ENCODE measurements at regions not wholly inside any gene's neighbourhood (a gene's known extent, or its start where the extent isn't known, plus 50 kb on each side); places are given as distances from the start of the nearest gene placed in this dataset.

GRCh38 chr12:126400831-126401230, 1335.6 kb downstream of the AACS start:
- peaks cover 9% of the 10 kb centered on the region; the same call in 1 of the 2 replicates for H3K9me3 ChIP-seq (ENCODE audit: insufficient read depth, low read depth)
- H3K9me2 ChIP-seq (ENCODE audit: insufficient read depth) = no peaks in the 10 kb centered on the region
- ChIA-PET CTCF (no interaction called here), POLR2A (ENCODE audit: unreplicated experiment) (no interaction called here)
- intact Hi-C loops (cut with micrococcal nuclease; ENCODE audit: unreplicated experiment) = loop anchor here (10.0 kb wide), 1 partner anchor 374 kb away; no protein-coding TSS in a partner anchor
- no TSS peak for BruUV-seq (replicated peaks)
- H3K36me3 ChIP-seq (ENCODE audit: low read depth) = no peaks in the 10 kb centered on the region
- H3K4me2 ChIP-seq = no peak overlapping the region
- no peak overlapping the region for H3K4me3 ChIP-seq
- H3F3A ChIP-seq (ENCODE audit: insufficient read depth, low read depth) = peaks cover 18% of the 10 kb centered on the region; the same call in 1 of the 2 replicates
- no peak for DNase-seq
- H4K20me1 ChIP-seq (ENCODE audit: insufficient read depth) = no peaks in the 10 kb centered on the region
- no peaks in the 10 kb centered on the region for H3K79me2 ChIP-seq (ENCODE audit: low read depth)
- H3K27ac ChIP-seq = no peak overlapping the region
- peaks cover 28% of the 10 kb centered on the region for H3K4me1 ChIP-seq (replicated peaks; ENCODE audit: insufficient read depth)
- H3K27me3 ChIP-seq (ENCODE audit: insufficient read depth, low read depth) = no peaks in the 10 kb centered on the region
- H2AFZ ChIP-seq = no peak overlapping the region
- TF ChIP-seq EZH2 (IDR thresholded peaks at IDR 0.05; ENCODE audit: low read depth) (no peak), CTCF (conservative IDR thresholded peaks at IDR 0.05) (no peak)

DNA sequence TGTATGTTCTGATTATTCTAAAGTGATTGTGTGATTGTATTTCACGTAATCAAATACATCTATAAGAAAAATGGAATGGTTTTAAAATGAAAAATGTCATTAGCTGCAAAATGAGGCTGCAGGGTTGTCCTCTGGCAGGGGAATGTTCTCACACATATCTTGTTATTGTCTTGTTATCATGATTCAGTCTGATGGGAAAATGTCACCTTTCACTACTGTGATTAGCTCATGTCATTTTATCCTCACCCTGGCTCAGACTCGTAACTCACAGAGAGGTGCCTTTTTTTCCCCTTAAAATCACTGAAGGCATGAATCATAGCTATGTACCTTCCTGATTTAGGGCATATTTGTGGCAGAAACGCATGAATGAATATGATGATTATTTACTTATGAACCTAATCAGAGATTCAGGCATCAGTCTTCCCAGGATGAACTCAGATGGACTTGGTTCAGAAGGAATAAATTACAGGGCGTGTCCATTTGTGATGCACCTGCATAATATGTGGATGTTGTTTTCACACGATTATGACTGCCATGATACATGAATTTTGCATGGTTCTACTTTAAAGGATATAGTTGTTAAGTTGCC, 1339.2 kb downstream of the AACS start:
- peaks cover 18% of the 10 kb centered on the region; the same call in 1 of the 2 replicates for H3F3A ChIP-seq (ENCODE audit: insufficient read depth, low read depth)
- no peak overlapping the region for H3K4me3 ChIP-seq
- no peaks in the 10 kb centered on the region for H3K36me3 ChIP-seq (ENCODE audit: low read depth)
- no peak overlapping the region for H2AFZ ChIP-seq
- DNase-seq = peak; percentile 16 to 80
- ChIA-PET CTCF (no interaction called here), POLR2A (ENCODE audit: unreplicated experiment) (interaction anchor here (0.6 to 0.7 kb wide), 2 partner anchors 350 to 352 kb away, joined by 3 to 6 read pairs; no protein-coding TSS in a partner anchor)
- TF ChIP-seq CTCF (conservative IDR thresholded peaks at IDR 0.05) = no peak
- TF ChIP-seq EZH2 (IDR thresholded peaks at IDR 0.05; ENCODE audit: low read depth) = no peak
- H3K27me3 ChIP-seq (ENCODE audit: insufficient read depth, low read depth) = no peaks in the 10 kb centered on the region
- peak overlapping the region; percentile 42 for H3K4me2 ChIP-seq
- intact Hi-C loops (cut with micrococcal nuclease; ENCODE audit: unreplicated experiment) = loop anchor here (1.0 to 10.0 kb wide), 3 partner anchors 89 to 370 kb away; no protein-coding TSS in a partner anchor
- no peaks in the 10 kb centered on the region for H3K9me3 ChIP-seq (ENCODE audit: insufficient read depth, low read depth)
- peak overlapping the region; percentile 95 for H3K27ac ChIP-seq
- BruUV-seq (replicated peaks) = no TSS peak
- no peaks in the 10 kb centered on the region for H3K79me2 ChIP-seq (ENCODE audit: low read depth)
- no peaks in the 10 kb centered on the region for H4K20me1 ChIP-seq (ENCODE audit: insufficient read depth)
- no peaks in the 10 kb centered on the region for H3K9me2 ChIP-seq (ENCODE audit: insufficient read depth)
- peaks cover 28% of the 10 kb centered on the region for H3K4me1 ChIP-seq (replicated peaks; ENCODE audit: insufficient read depth)

- TF ChIP-seq EZH2 (IDR thresholded peaks at IDR 0.05; ENCODE audit: low read depth) (no peak), CTCF (conservative IDR thresholded peaks at IDR 0.05) (no peak)
- Histone ChIP-seq H3K9me3 (ENCODE audit: insufficient read depth, low read depth) (no peaks in the 10 kb centered on the region), H3K27me3 (ENCODE audit: insufficient read depth, low read depth) (no peaks in the 10 kb centered on the region), H3F3A (ENCODE audit: insufficient read depth, low read depth) (no peaks in the 10 kb centered on the region), H3K27ac (no peak overlapping the region), H3K4me3 (no peak overlapping the region), H3K36me3 (ENCODE audit: low read depth) (no peaks in the 10 kb centered on the region), H2AFZ (no peak overlapping the region), H3K79me2 (ENCODE audit: low read depth) (no peaks in the 10 kb centered on the region), H3K4me2 (no peak overlapping the region), H3K4me1 (replicated peaks; ENCODE audit: insufficient read depth) (no peaks in the 10 kb centered on the region), H3K9me2 (ENCODE audit: insufficient read depth) (no peaks in the 10 kb centered on the region), H4K20me1 (ENCODE audit: insufficient read depth) (no peaks in the 10 kb centered on the region)
- POLR2A ChIA-PET (ENCODE audit: unreplicated experiment) = no interaction called here
- no peak for DNase-seq
- BruUV-seq (replicated peaks) = no TSS peak
- intact Hi-C loops (cut with micrococcal nuclease; ENCODE audit: unreplicated experiment) = no loop called here
- CTCF ChIA-PET = no interaction called here
These were observed 1353.2 kb downstream of the AACS start for GRCh38 chr12:126418400-126418799.
